GM19324 (cell line): ENCODE measurements at regions not wholly inside any gene's neighbourhood (a gene's known extent, or its start where the extent isn't known, plus 50 kb on each side); places are given as distances from the start of the nearest gene placed in this dataset.
"Not testable (repeated sequence)": the region's sequence is repeated elsewhere in the genome, so short reads cannot be mapped to it uniquely, and the experiment has no call there.

Experiments
- ATAC-seq: cut with Tn5 transposase; IDR thresholded peaks from one replicate; pipeline ENCODE4 v1.9.1; 2021; ENCODE audit warnings: mild to moderate bottlenecking, moderate library complexity; ENCODE audit not compliant: unreplicated experiment, low FRiP score

DNA sequence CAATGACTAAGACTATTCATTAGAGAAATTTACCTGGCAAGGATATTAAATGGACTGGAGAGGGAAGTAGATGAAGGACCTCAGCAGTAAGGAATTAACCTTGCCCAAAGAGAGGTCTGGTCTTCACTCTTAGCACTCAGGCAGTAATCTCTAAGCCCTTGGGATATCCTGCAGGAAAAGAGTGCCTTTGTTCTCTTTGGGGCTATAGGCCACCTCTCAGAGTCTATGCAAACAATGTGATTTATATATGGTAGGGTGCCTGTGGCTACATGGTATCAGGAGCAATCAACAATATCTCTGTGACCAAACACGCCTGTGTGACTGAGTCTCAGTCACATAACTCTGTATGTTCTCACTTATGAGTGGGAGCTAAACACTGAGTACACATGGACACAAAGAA is 154.7 kb upstream of the CDK1 start:
- no peak for ATAC-seq

DNA sequence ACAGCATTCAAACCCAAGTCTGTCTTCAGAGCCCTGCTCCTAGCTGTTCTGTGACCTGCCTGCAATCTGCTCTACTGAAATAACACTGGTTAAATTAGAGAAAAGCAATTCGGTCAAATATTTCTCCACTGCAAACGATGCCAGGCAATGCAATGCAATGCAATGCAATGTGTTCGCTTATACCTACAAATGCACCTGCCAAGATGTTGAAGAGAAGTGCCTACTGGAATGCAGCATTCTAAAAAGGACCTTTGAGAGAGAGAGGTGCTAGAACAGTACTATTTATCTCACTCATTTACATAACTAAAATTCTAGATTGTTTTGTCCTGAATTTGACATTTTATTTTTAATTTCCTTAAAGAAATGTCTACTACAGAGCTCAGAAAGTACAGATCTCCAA is 157.3 kb upstream of the CDK1 start:
- no peak for ATAC-seq

DNA sequence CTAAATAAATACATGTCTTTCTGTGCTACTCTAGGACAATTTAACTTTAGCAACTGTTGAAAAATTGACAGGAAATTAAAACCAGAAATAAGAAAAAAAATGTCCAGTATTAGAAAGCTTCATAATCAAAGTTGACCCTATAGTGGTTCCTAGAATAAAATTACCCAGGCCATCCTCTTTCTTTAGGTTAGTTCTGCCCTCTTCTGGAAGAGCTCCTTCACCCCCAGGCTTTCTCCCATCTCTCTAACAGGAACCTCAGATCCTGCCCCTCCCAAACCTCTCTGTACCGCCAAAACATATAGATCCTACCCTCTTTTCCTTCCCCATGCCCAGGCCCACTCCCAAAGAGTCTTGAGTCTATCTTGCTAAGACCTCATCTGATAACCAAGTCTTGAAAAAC is 159.4 kb upstream of the CDK1 start:
- ATAC-seq: no peak

- no peak for ATAC-seq
Observed at GRCh38 chr10:60615541-60615940, 162.7 kb upstream of the CDK1 start.

GRCh38 chr10:60614363-60614762 is 163.9 kb upstream of the CDK1 start:
- ATAC-seq: no peak

DNA sequence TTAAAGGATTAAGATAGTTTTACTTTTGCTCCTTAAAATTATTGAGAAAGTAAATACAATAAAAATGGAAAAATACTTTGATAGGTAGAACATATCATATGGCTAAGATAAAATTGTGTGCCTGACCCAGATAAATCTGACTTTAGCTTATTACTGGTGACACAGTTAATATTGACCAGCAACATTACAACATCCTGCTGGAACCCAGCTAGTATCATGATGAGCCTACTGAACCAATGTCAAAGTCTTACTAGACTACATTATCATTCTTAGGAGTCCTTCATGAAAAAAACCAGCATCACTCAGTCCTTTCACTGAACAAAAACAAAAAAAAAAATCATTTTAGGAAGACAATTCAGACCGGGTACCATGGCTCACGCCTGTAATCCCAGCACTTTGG is 164.8 kb upstream of the CDK1 start:
- no peak for ATAC-seq

GRCh38 chr10:60611291-60611747 is 167.0 kb upstream of the CDK1 start:
- no peak for ATAC-seq

DNA sequence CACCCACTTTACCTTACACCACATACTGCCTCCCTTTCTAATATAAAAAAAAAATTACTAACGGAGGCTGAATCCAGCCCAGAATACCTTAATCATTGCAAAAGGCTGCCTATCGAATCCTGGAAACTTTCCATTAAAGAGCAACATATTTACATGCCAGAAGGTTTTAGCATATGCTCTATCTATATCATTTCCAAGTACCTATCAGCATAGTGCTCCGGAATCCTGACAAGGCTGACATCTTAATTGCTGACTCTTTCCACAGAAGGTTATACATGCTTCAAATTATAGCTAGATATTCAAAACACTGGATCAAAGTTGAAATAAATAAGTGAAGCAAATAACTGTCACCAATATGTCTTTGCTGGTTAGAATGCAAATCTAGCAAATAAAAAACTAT is 170.9 kb upstream of the CDK1 start:
- ATAC-seq: no peak

GRCh38 chr10:60606343-60607080 is 171.8 kb upstream of the CDK1 start:
- no peak for ATAC-seq

GRCh38 chr10:60605476-60605875 is 172.8 kb upstream of the CDK1 start:
- no peak for ATAC-seq

GRCh38 chr10:60604342-60604741 is 173.9 kb upstream of the CDK1 start:
- ATAC-seq: no peak

DNA sequence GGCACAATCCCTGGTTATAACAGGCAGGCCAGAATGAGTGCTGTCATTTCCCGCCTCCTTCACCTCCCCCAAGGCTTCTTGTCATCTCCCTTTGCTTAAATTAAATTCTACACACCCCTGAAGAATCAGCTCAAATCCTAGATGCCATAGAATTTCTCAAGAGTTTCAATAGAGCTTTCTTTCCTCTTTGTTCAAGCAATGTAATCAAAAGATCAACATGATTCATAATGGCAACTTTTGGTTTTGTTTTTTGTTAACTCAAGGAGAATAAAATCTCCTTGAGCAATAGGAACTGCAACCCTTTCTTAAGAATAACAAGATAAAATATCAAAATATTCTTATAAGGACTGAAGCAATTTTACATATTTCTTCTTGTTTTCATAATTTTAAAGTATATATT is 180.8 kb upstream of the CDK1 start:
- no peak for ATAC-seq

DNA sequence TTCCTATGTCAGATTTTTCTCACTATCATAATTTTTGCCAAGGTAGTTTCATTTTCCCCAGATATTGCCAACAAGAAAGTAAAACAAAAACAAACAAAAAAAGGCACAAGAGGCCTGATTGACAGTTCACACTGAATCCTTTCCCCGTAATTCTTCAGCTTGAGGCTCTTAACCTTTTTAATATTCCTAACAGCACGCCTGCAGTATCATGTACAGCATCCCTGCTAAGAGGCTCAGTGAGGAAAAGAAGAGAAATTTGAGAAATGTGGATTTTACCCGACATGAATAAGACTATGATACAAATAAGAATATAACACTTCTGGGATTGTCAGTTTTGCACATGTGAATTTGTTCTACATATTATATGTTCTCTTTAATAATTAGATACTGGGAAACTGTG is 182.4 kb upstream of the CDK1 start:
- no peak for ATAC-seq

DNA sequence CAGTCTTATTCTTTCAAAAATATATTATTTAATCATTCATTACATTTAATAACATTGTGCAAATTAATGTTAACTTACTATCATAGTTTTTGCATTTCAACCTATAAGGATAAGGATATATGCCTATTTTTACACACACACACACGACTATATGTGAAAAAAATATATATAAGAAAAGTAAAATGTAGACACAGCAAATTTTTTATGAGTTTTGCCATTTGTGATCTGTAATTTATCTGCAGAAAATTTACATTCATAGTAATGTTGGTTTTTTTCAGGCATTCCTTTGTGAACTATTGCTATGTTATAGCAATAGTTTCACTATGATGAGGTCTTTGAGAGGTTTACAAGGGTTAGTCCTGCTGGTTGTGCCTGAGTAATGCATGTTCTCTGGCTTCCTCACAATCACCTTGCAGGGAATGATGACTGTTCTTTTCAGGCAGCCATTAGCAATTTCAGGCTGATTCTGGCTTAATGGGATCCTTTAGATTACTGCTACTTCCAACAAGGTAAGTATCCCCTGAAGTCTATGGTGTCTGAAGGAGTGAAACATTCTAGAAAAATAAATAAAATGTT is 183.7 kb upstream of the CDK1 start:
- no peak for ATAC-seq

- no peak for ATAC-seq
Observed at GRCh38 chr10:60591119-60591518, 187.2 kb upstream of the CDK1 start.

DNA sequence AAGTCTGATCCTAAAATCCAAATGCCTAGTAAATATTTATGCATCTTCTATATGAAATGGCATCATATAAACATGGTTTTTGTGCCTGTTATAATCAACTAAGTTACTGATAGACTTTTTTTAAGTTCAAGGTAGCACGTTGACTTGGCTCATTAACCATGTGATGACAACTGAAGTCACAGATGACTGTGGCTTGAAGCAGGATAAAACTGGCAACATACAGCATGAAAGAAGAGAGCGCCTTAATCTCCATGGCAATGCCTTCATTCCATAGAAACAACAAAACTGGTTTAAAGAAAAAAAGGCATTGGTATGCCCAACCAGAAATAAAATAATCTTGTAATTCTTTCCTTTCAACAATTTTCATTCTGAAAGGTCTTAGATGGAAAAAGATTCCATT is 188.9 kb upstream of the CDK1 start:
- ATAC-seq: no peak

DNA sequence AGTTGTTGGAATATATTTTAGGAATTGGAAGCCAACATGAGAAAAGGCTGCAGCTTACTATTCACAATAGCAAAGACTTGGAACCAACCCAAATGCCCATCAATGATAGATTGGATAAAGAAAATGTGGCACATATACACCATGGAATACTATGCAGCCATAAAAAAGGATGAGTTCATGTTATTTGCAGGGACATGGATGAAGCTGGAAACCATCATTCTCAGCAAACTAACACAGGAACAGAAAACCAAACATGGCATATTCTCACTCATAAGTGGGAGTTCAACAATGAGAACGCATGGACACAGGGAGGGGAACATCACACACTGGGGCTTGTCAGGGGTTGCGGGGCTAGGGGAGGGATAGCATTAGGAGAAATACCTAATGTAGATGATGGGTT is 192.1 kb upstream of the ANK3 start:
- not testable (repeated sequence) for ATAC-seq

DNA sequence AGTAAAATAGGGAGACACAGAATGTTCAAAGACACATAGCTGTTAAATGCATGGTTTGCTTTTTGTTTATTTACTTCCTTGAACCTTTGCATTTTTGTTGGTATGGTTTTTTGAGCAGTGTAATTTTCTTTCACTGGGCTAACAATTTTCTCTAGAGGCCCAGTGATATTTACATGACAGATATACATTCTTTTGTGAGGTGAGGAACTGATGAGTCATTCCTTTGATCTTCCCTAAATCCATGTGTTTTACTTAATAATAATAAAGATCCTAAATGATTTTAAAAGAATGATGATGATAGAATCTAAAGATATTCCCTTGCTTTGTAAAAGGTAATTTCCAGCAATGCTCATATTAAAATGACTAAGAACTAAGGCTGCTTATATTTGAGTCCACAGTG is 188.5 kb upstream of the ANK3 start:
- no peak for ATAC-seq

DNA sequence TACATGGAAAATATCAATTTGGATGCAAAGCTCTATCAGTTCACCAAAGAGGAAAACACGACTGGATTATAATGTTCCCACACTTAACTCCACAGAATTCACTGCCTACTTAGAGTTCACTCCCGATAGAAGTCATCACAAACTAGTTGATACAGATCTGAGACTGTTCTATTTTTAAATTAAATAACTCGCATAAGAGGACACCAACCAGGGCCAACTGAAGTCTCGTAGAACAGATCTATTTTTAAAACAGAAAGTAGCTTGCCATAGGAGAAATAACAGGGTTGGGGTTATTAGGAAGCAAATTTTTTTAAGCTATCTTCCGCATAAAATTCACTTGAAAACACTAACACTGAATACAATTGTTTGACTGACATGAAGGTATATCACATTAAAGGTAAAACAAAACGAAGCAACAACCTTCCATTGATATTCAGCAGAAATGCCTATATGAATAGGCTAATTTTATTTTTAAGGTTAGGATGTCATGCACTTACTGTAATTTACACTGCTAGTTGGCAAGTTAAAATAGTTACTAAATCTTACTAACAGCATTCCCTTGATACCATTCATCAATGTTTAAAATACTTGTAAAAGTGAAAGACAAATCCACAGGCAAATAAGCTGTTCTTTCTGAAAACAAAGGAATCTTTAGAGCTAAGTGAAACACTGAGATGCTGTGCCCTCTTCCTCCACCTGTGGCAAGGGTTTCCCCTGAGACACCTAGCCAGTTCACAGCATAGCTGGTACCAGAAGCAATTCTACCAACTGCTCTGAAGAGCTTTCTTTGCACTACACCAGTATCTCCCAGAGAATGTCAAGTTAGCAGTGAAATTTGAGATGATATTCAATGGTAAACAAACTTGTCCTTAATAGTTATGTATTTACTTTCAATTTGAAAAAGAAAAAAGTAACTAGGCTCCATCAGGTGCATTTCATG is 186.7 kb upstream of the ANK3 start:
- no peak for ATAC-seq

- ATAC-seq: no peak
Observed at GRCh38 chr10:60575105-60575504, 185.4 kb upstream of the ANK3 start.

DNA sequence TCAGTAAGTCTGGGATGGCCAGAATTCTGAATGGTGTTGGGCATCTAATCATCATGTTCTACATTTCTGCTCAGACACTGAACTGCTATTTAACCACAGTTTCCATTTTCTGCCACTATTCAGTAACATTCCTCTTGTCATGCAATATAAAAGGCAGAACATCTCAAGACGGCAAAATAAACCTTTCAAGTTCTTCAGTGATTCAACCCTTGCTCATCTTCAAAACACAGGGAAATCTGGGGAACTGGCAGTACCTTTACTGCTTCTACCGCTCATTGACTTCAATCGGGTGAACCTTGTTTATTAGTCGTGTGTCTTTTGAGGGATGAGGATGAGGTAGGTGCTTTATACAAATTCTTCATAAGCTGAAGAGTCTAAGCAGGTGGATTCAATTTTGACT is 184.7 kb upstream of the ANK3 start:
- ATAC-seq: no peak
